Esophagus squamous epithelium (tissue), 4 donors: ENCODE measurements at regions not wholly inside any gene's neighbourhood (a gene's known extent, or its start where the extent isn't known, plus 50 kb on each side); places are given as distances from the start of the nearest gene placed in this dataset.

Experiments used
- CTCF ChIP-seq, 6 experiments: fragments of 450-650 bp in 4 of 6; fragments of 200-600 bp in 2 of 6; sonication (generic) in 2 of 6; IDR thresholded peaks; one replicate each; pipeline ENCODE4 v1.5.1; 2016 to 2019; ENCODE audit warnings: antibody characterized with exemption in 6 of 6, mild to moderate bottlenecking in 4 of 6, moderate library complexity in 4 of 6
- POLR2A ChIP-seq, 4 donors: fragments of 450-650 bp; IDR thresholded peaks; one replicate each; pipeline ENCODE4 v1.6.1; 2017; ENCODE audit warnings: antibody characterized with exemption in 4 of 4, mild to moderate bottlenecking in 4 of 4, moderate library complexity in 3 of 4

DNA sequence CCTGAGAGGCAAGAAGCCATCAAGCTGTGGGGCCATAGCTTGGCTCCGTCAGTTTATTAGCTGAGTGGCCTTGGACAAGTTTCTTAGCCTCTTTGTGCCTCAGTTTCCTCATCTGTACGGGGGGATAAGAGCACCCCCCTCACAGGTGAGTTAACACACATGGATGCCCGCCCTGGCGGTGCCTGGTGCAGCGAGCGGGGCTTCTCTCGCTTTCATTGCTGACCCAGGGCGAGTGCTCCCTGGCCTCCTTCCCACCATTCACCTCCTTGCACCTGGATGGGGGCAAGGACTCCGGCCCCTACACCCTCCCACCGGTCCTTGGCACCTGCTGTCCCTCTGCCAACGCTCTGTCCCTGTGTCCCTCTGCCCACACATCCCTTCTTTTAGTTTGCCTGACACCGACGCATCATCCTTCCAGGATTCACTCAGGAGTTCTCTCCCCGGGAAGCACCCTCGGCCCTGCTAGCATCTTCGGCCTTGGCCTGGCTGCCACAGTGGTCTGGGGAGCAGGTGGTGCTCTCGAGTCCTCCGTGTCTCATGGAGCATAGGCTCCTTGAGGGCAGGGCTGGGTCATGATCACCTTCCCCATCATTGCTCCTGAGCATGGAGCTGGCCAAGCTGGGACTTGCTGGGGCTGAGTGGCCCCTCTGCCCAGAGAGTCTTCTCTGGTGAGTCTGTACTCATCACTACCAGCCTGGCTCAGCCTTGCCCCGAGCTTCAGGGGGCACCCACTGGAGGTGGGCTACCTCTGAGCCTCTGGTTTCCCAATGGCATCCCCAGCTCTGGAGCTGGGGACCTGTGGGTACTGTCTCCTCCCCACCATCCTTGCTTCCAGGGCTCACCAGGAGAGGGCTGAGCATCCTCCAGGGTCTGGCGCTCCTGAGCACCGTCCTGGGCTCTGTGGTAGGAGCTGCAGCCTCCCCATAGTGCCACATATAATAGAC is 53.8 kb upstream of the SORCS2 start:
- no peak for TF ChIP-seq CTCF (IDR thresholded peaks at IDR 0.05)
- no peak for TF ChIP-seq POLR2A (IDR thresholded peaks at IDR 0.05)
